ENCODE measurements at regions not wholly inside any gene's neighbourhood (a gene's known extent, or its start where the extent isn't known, plus 50 kb on each side); places are given as distances from the start of the nearest gene placed in this dataset.

GRCh38 chr4:57492251-57492878 is 382.2 kb upstream of the IGFBP7 start:
- TF ChIP-seq POLR2A (IDR thresholded peaks at IDR 0.05; ENCODE audit: low read length) (no peak), GATA1 (IDR thresholded peaks at IDR 0.05; ENCODE audit: low read depth, low read length) (no peak)
